CD4-positive, alpha-beta T cell treated with Interleukin-12 subunit alpha and Interleukin-12 subunit beta, for 1 hour (primary cell): ENCODE measurements at regions not wholly inside any gene's neighbourhood (a gene's known extent, or its start where the extent isn't known, plus 50 kb on each side); places are given as distances from the start of the nearest gene placed in this dataset.

ENCODE experiments used
- DNase-seq: peaks from one replicate; pipeline ENCODE4 v3.0.0-alpha.2; 2020

- no peak for DNase-seq
Measured at GRCh38 chr10:128377364-128377987, 251.3 kb upstream of the MKI67 start.

GRCh38 chr10:128377988-128378387 lies 251.8 kb upstream of the MKI67 start:
- no peak for DNase-seq

- DNase-seq = no peak
Measured at GRCh38 chr10:128380946-128381345, 254.7 kb upstream of the MKI67 start.

GRCh38 chr10:128382225-128382624 lies 256.0 kb upstream of the MKI67 start:
- DNase-seq = no peak

- no peak for DNase-seq
Measured at GRCh38 chr10:128384831-128385230, 258.6 kb upstream of the MKI67 start.

DNA sequence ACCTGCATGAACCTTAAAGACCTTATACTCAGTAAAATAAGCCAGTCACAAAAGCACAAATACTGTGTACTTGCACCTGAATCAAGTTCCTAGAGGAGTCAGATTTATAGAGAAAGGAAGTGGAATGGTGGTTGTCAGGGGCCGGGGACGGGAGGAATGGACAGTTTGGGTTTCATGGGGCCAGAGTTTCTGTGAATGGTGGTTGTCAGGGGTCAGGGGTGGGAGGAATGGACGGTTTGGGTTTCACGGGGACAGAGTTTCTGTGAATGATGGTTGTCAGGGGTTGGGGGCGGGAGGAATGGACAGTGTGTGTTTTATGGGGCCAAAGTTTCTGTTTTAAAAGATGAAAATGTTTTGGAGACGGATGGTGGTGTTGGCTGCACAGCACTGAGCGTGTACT lies 260.0 kb upstream of the MKI67 start:
- no peak for DNase-seq

DNA sequence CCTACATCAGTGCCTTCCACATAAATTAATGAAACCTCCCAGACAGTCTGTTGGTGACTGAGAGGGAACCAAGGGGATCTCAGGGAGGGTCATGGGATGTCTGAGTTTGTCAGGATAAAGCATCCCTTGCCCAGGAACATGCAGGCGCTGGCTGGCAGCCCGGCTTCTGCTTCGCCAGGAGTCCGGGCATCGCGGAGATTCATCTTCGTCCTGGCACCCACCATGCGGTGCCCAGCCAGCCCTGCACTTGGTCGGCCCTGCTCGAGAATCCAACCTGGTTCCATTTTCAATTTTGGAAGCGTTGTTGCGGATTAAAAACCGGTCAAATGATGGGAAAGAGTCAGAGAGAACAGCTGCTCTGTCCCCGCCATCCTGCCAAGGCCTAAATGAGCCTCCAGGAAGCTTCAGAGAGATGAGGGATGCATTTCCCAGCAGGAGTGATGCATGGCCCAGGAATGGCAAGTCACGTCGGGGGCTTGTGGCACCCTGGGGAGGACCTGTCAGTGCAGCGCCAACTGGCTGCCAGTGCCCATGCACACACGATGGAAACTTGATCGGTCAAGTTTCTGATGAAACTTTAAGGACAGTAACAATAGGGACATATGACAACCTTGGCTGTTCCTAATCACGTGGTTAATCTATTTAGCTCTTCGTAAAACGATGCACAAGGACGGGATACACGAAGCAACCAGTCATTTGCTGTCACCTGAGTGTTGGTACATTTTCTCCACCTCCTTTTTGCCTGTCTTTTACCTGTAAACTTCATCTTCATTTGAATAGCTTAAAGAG lies 260.8 kb upstream of the MKI67 start:
- DNase-seq = no peak

DNA sequence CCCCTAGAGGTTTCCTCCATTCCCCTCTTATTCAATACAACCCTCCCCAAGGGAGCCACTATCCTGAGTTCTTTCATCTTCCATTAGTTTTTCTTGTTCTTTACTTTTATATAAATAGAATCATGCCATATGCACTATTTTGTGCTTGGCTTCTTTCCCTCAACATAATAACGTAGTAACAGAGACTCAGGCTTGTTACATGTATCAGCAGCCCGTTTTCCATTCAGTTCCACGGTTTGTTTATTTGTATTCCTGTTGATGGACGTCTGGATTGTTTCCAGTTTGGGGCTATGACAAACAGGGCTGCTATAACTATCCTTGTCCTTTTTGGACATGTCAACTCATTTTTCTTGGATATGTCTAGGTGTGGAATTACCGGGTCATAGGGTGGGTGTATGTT lies 264.4 kb upstream of the MKI67 start:
- DNase-seq = no peak

DNA sequence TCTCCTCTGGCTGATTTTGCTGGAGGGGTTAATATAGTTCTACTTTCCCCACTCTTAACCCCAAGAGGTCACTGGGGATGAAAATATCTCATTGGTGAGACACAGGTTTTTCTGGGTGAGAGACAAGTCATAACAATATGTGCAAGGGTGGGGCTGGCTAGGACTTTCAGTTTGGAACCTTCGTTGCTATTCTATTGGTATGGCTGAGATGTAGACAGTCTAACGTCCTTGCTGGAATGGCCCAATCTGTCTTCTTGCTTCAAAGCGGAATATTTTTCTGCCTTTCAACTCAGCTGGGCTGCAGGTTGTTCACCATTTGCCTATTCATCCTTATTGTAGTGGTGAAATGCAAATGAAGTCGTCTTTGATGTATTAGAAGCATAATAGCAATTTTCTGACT lies 267.3 kb upstream of the MKI67 start:
- no peak for DNase-seq

DNA sequence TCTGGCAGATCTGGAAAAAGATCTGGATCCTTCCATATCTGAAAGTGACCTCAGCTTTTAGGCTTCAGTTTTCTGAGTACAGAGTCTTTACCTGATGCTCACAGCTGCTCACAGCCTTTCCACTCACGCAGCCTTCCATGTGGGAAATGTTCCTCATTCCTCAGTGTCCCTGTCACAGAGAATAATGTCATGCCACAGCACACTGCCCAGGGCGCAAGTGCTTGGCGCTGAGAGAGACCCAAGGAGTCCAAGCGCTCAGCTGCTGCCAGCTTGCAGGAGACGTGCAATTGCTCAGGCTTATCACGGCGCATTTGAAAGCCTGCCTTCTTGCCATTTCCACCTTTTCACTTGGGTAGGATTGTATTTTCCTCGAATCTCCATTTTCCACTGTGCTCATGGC lies 271.9 kb upstream of the MKI67 start:
- no peak for DNase-seq

DNA sequence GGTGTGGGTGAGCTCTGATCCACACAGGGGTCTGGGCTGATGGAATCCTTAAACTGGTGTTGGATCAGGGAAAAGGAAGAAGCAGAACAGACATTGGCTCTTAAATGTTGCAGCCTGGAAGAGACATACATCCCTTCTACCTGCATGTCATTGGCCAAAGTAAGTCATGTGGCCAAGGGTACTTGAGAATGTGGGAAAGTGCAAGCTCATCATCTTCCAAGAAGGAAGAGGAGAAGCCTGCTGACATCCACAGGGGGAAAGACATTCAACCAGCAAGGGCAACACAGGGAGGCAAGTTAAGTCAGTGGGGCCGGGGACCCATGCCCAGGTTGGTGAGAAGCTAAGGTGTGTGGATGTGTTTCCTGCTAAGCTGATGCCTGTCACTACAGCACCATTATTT lies 272.8 kb upstream of the MKI67 start:
- DNase-seq = no peak

DNA sequence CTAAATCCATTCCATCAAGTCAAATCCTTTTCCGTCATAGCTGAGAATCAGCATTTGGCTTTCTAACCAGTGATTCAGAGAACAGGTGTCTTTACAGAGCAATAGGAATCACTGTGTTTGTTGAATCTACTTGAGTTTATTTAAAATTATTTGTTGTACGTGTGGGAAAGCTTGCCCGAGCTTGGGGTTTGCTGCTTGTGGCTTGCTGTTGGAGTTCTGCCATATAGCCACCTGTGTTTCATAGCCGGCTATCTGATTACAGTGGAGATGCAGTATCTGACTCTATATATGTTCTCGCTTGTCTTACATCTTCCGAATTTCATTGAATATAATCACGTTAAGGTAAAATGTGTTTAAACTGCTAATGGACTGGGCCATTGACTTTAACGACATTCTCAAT lies 274.3 kb upstream of the MKI67 start:
- no peak for DNase-seq

DNA sequence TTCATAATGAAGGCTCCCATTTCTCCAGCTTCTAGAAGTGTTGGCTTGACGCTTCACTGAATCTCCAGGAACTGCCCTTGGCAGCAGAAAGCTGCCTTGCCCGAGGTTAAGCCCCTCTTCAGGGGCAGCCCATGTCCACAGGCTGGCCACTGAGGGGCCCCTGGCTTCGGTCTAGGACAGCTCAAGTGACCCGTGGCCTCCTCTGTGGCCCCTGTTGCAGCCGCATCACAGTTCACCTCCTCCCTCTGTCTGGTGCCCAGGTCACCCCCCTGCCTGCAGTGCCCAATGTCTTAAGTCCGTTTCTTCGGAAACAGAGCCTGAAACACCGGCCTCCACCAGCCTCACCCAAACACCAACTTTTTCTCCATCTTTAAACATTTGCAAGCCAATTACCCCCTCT lies 279.2 kb upstream of the MKI67 start:
- DNase-seq = no peak

GRCh38 chr10:128411643-128412042 lies 285.4 kb upstream of the MKI67 start:
- DNase-seq = no peak

DNA sequence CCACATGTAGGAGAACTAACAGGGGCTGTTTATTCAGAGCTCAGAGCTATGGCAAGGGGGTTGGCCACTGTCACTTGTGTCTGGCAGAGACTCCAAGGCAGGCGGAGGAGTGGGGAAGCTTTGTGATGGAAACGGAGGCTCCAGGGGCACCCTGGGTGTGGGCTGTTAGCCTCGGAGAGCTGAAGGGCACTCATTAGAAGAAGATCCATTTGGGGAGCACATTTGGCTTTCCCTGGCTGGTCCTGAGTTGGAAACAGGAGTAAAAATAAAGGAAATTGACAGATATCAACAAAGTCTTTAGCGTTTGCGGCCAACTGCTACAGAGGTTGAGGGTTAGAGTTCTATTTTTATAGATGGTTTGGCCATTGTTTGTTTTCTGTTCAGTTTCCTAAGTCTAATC lies 288.3 kb upstream of the MKI67 start:
- no peak for DNase-seq

DNA sequence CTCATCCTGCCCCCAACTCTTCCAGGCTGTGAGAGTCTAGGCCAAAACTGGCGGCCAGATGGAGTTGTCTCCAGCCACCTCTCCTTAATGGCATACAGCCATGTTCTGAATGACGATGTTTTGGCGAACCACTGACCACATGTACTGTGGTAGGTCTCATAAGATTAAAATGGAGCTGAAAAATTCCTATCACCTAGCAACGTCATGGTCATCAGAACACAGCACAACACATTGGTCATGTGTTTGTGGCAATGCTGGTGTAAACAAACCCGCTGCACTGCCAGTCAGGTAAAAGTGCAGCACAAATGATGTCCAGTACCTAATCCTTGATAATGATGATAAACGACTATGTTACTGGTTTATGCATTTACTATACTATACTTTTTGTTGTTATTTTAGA lies 290.0 kb upstream of the MKI67 start:
- DNase-seq = no peak

- DNase-seq = no peak
Measured at GRCh38 chr10:128417826-128418225, 291.6 kb upstream of the MKI67 start.

DNA sequence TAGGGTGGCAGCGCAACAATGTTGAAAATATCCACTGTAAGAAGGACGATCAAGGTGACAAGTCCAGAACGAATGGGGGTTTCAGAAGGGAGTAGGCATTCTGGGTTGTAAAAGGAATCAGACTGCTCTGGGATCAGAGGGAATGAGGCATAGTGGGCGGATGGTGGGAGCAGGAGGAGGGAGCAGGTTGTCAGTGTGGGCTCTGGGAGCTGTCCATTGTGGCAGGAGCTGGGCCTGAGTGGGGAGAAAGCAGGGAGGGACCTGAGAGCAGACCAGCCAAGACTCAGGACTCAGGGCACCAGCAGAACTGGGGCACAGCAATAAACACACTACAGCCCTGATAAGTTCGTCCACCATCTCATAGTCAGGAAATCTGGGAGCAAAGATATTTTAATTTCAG lies 292.6 kb upstream of the MKI67 start:
- DNase-seq = no peak

- DNase-seq = no peak
Measured at GRCh38 chr10:128419466-128420019, 293.3 kb upstream of the MKI67 start.

GRCh38 chr10:128420623-128421022 lies 294.4 kb upstream of the MKI67 start:
- no peak for DNase-seq

DNA sequence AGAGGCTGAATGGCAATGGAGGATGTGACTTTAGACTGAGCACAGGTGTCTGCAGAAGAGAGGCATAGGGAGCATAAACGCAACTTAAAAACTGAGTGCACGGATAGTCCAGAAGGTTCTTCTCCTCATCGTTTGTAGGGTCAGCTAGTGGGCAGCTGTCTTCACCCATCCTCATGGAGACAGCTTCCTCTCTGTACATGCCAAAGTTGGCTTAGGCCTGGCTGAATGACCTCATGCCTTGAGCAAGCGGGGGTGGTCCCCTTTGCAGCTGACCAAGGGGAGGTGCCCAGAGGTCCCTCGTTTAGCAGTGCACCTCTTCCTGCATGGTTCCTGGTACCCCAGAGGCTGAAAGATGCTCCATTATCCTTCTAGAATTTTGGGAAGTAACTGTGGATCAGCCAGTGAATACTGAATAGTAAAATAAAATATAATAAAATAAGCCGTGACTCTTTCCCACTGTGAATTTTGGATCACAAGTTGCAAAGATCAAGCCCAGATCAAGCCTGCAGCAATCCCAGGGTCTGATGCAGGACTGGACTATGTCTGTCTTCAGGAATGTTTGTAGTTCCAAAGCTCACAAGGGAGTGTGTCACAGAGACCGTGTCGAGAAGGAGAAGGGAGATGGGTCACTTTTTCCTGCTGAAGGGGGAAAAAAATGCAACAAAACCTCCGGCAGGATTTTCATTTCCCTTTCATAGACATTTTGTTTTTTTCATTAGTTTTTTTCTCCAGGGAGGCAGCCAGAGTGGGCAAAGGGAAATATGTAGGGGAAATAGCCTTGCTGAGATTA lies 295.3 kb upstream of the MKI67 start:
- no peak for DNase-seq

- no peak for DNase-seq
Measured at GRCh38 chr10:128422190-128422589, 296.0 kb upstream of the MKI67 start.

DNA sequence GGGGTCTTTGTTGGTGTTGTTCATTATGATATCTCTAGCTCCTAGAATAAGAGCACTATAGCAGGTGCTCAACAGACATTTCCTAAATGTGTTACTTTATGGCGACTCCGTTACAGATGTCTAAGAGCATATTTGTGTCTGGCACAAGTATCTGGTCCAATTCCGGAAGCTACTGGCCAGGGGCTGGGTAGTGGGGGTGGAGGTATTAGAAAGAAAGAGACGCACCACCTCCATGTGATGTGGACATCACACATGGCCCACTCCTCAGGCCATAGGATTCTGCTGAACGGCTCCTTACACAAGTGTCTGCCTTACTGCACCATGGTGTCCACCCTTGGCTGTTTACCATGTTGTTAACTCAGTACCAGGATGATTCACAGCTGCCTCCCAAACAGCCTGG lies 296.8 kb upstream of the MKI67 start:
- DNase-seq = no peak

DNA sequence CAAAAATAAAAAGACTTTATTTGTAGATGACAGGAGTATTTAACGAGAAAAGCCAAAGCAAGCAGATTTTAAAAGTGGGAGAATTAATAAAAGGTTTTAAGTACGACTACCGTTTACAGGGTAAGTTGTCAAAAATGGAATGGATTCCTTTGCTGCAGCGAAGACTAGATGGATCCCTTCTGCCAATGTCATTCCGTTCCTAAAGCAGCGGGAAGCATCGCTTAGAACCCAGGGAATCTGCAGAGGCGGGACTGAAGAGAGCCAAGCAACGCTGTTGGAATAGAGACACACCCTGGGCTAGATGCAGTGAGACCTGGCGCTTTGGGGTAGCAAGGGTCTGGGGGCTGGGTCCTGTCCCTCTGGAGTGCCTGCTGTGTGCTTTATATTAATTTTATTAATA lies 303.1 kb upstream of the MKI67 start:
- no peak for DNase-seq
